ENCODE measurements at regions not wholly inside any gene's neighbourhood (a gene's known extent, or its start where the extent isn't known, plus 50 kb on each side); places are given as distances from the start of the nearest gene placed in this dataset.

- Histone ChIP-seq H3K9ac (ENCODE audit: low read depth in 1 of 2, low read length in 2 of 2) (no peak overlapping the region), H3K36me3 (ENCODE audit: control insufficient read depth in 1 of 2, insufficient read depth in 2 of 2, low read length in 2 of 2) (no peaks in the 10 kb centered on the region), H3K9me3 (ENCODE audit: control insufficient read depth in 1 of 2, low read length in 2 of 2) (no peaks in the 10 kb centered on the region), H3K4me1 (ENCODE audit: control insufficient read depth in 1 of 2, insufficient read depth in 2 of 2, low read length in 2 of 2) (no peaks in the 10 kb centered on the region), H3K4me3 (ENCODE audit: low read depth in 1 of 2, low read length in 2 of 2) (no peak overlapping the region), H3K27me3 (ENCODE audit: control insufficient read depth in 1 of 2, insufficient read depth in 2 of 2, low read length in 2 of 2) (no peaks in the 10 kb centered on the region), H3K27ac (ENCODE audit: low read depth, low read length) (no peak overlapping the region)
Observed at GRCh38 chr22:49092716-49093115, 735.0 kb downstream of the BRD1 start.

- no peaks in the 10 kb centered on the region for H3K36me3 ChIP-seq (ENCODE audit: control insufficient read depth in 1 of 2, insufficient read depth in 2 of 2, low read length in 2 of 2)
- no peak overlapping the region for H3K9ac ChIP-seq (ENCODE audit: low read depth in 1 of 2, low read length in 2 of 2)
- no peaks in the 10 kb centered on the region for H3K9me3 ChIP-seq (ENCODE audit: control insufficient read depth in 1 of 2, low read length in 2 of 2)
- no peak overlapping the region for H3K4me3 ChIP-seq (ENCODE audit: low read depth in 1 of 2, low read length in 2 of 2)
- H3K27ac ChIP-seq (ENCODE audit: low read depth, low read length): no peak overlapping the region
- no peaks in the 10 kb centered on the region for H3K27me3 ChIP-seq (ENCODE audit: control insufficient read depth in 1 of 2, insufficient read depth in 2 of 2, low read length in 2 of 2)
- H3K4me1 ChIP-seq (ENCODE audit: control insufficient read depth in 1 of 2, insufficient read depth in 2 of 2, low read length in 2 of 2): no peaks in the 10 kb centered on the region
Observed at GRCh38 chr22:49091917-49092545, 735.6 kb downstream of the BRD1 start.

- no peaks in the 10 kb centered on the region for H3K27me3 ChIP-seq (ENCODE audit: control insufficient read depth in 1 of 2, insufficient read depth in 2 of 2, low read length in 2 of 2)
- H3K4me1 ChIP-seq (ENCODE audit: control insufficient read depth in 1 of 2, insufficient read depth in 2 of 2, low read length in 2 of 2): no peaks in the 10 kb centered on the region
- no peaks in the 10 kb centered on the region for H3K36me3 ChIP-seq (ENCODE audit: control insufficient read depth in 1 of 2, insufficient read depth in 2 of 2, low read length in 2 of 2)
- H3K9ac ChIP-seq (ENCODE audit: low read depth in 1 of 2, low read length in 2 of 2): no peak overlapping the region
- H3K4me3 ChIP-seq (ENCODE audit: low read depth in 1 of 2, low read length in 2 of 2): no peak overlapping the region
- H3K27ac ChIP-seq (ENCODE audit: low read depth, low read length): no peak overlapping the region
- H3K9me3 ChIP-seq (ENCODE audit: control insufficient read depth in 1 of 2, low read length in 2 of 2): no peaks in the 10 kb centered on the region
Observed at GRCh38 chr22:49091451-49091850, 736.2 kb downstream of the BRD1 start.

GRCh38 chr22:49090853-49091135, 736.9 kb downstream of the BRD1 start:
- Histone ChIP-seq H3K9me3 (ENCODE audit: control insufficient read depth in 1 of 2, low read length in 2 of 2) (no peaks in the 10 kb centered on the region), H3K4me1 (ENCODE audit: control insufficient read depth in 1 of 2, insufficient read depth in 2 of 2, low read length in 2 of 2) (no peaks in the 10 kb centered on the region), H3K4me3 (ENCODE audit: low read depth in 1 of 2, low read length in 2 of 2) (no peak overlapping the region), H3K9ac (ENCODE audit: low read depth in 1 of 2, low read length in 2 of 2) (no peak overlapping the region), H3K36me3 (ENCODE audit: control insufficient read depth in 1 of 2, insufficient read depth in 2 of 2, low read length in 2 of 2) (no peaks in the 10 kb centered on the region), H3K27ac (ENCODE audit: low read depth, low read length) (no peak overlapping the region), H3K27me3 (ENCODE audit: control insufficient read depth in 1 of 2, insufficient read depth in 2 of 2, low read length in 2 of 2) (no peaks in the 10 kb centered on the region)

- H3K27ac ChIP-seq (ENCODE audit: low read depth, low read length): no peak overlapping the region
- no peak overlapping the region for H3K4me3 ChIP-seq (ENCODE audit: low read depth in 1 of 2, low read length in 2 of 2)
- no peaks in the 10 kb centered on the region for H3K9me3 ChIP-seq (ENCODE audit: control insufficient read depth in 1 of 2, low read length in 2 of 2)
- no peak overlapping the region for H3K9ac ChIP-seq (ENCODE audit: low read depth in 1 of 2, low read length in 2 of 2)
- H3K4me1 ChIP-seq (ENCODE audit: control insufficient read depth in 1 of 2, insufficient read depth in 2 of 2, low read length in 2 of 2): no peaks in the 10 kb centered on the region
- H3K36me3 ChIP-seq (ENCODE audit: control insufficient read depth in 1 of 2, insufficient read depth in 2 of 2, low read length in 2 of 2): no peaks in the 10 kb centered on the region
- no peaks in the 10 kb centered on the region for H3K27me3 ChIP-seq (ENCODE audit: control insufficient read depth in 1 of 2, insufficient read depth in 2 of 2, low read length in 2 of 2)
Observed at GRCh38 chr22:49090061-49090852, 737.4 kb downstream of the BRD1 start.

- H3K27ac ChIP-seq (ENCODE audit: low read depth, low read length): no peak overlapping the region
- H3K36me3 ChIP-seq (ENCODE audit: control insufficient read depth in 1 of 2, insufficient read depth in 2 of 2, low read length in 2 of 2): no peaks in the 10 kb centered on the region
- no peak overlapping the region for H3K9ac ChIP-seq (ENCODE audit: low read depth in 1 of 2, low read length in 2 of 2)
- H3K4me1 ChIP-seq (ENCODE audit: control insufficient read depth in 1 of 2, insufficient read depth in 2 of 2, low read length in 2 of 2): no peaks in the 10 kb centered on the region
- no peaks in the 10 kb centered on the region for H3K27me3 ChIP-seq (ENCODE audit: control insufficient read depth in 1 of 2, insufficient read depth in 2 of 2, low read length in 2 of 2)
- H3K4me3 ChIP-seq (ENCODE audit: low read depth in 1 of 2, low read length in 2 of 2): no peak overlapping the region
- H3K9me3 ChIP-seq (ENCODE audit: control insufficient read depth in 1 of 2, low read length in 2 of 2): no peaks in the 10 kb centered on the region
Observed at GRCh38 chr22:49088801-49089791, 738.6 kb downstream of the BRD1 start.

GRCh38 chr22:49087716-49088601, 739.7 kb downstream of the BRD1 start:
- Histone ChIP-seq H3K36me3 (ENCODE audit: control insufficient read depth in 1 of 2, insufficient read depth in 2 of 2, low read length in 2 of 2) (no peaks in the 10 kb centered on the region), H3K27me3 (ENCODE audit: control insufficient read depth in 1 of 2, insufficient read depth in 2 of 2, low read length in 2 of 2) (no peaks in the 10 kb centered on the region), H3K4me3 (ENCODE audit: low read depth in 1 of 2, low read length in 2 of 2) (no peak overlapping the region), H3K9ac (ENCODE audit: low read depth in 1 of 2, low read length in 2 of 2) (no peak overlapping the region), H3K27ac (ENCODE audit: low read depth, low read length) (no peak overlapping the region), H3K9me3 (ENCODE audit: control insufficient read depth in 1 of 2, low read length in 2 of 2) (no peaks in the 10 kb centered on the region), H3K4me1 (ENCODE audit: control insufficient read depth in 1 of 2, insufficient read depth in 2 of 2, low read length in 2 of 2) (no peaks in the 10 kb centered on the region)

- Histone ChIP-seq H3K27me3 (ENCODE audit: control insufficient read depth in 1 of 2, insufficient read depth in 2 of 2, low read length in 2 of 2) (no peaks in the 10 kb centered on the region), H3K4me3 (ENCODE audit: low read depth in 1 of 2, low read length in 2 of 2) (no peak overlapping the region), H3K9me3 (ENCODE audit: control insufficient read depth in 1 of 2, low read length in 2 of 2) (no peaks in the 10 kb centered on the region), H3K9ac (ENCODE audit: low read depth in 1 of 2, low read length in 2 of 2) (no peak overlapping the region), H3K4me1 (ENCODE audit: control insufficient read depth in 1 of 2, insufficient read depth in 2 of 2, low read length in 2 of 2) (no peaks in the 10 kb centered on the region), H3K36me3 (ENCODE audit: control insufficient read depth in 1 of 2, insufficient read depth in 2 of 2, low read length in 2 of 2) (no peaks in the 10 kb centered on the region), H3K27ac (ENCODE audit: low read depth, low read length) (no peak overlapping the region)
Observed at GRCh38 chr22:49087198-49087597, 740.5 kb downstream of the BRD1 start.

- Histone ChIP-seq H3K36me3 (ENCODE audit: control insufficient read depth in 1 of 2, insufficient read depth in 2 of 2, low read length in 2 of 2) (no peaks in the 10 kb centered on the region), H3K27me3 (ENCODE audit: control insufficient read depth in 1 of 2, insufficient read depth in 2 of 2, low read length in 2 of 2) (no peaks in the 10 kb centered on the region), H3K9me3 (ENCODE audit: control insufficient read depth in 1 of 2, low read length in 2 of 2) (no peaks in the 10 kb centered on the region), H3K4me3 (ENCODE audit: low read depth in 1 of 2, low read length in 2 of 2) (no peak overlapping the region), H3K4me1 (ENCODE audit: control insufficient read depth in 1 of 2, insufficient read depth in 2 of 2, low read length in 2 of 2) (no peaks in the 10 kb centered on the region), H3K9ac (ENCODE audit: low read depth in 1 of 2, low read length in 2 of 2) (no peak overlapping the region), H3K27ac (ENCODE audit: low read depth, low read length) (no peak overlapping the region)
Observed at GRCh38 chr22:49086606-49087157, 741.0 kb downstream of the BRD1 start.

Measured in duodenal mucosa (tissue), 2 donors.